UCSD-AML1 (cell line): ENCODE measurements at regions not wholly inside any gene's neighbourhood (a gene's known extent, or its start where the extent isn't known, plus 50 kb on each side); places are given as distances from the start of the nearest gene placed in this dataset.

Experiments used
- DNase-seq: peaks from one replicate; lab custom pipeline; 2025; ENCODE audit not compliant: unreplicated experiment; lab: John Stamatoyannopoulos, UW

GRCh38 chr15:45941367-45941766, 306.5 kb downstream of the SQOR start:
- DNase-seq: no peak

DNA sequence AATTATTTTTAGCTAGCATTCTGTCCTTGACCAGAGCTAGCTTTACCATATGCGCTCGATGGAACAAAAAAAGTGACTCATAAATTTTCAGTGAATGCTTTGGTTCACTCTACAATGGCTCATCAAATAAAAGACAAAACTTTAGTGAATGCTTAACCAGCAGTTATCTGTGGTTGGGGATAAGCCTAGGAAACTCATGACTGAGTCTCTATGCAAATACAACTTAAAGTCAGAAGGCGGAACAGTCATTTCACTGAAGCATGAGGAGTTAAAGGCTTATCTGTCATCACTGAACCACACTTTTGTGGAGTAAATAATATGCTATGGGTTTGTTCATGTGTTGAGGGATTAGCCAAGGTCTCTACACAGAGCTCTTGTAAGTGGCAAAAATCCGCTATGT, 308.4 kb downstream of the SQOR start:
- DNase-seq: no peak

- no peak for DNase-seq
These were observed 311.3 kb downstream of the SQOR start for GRCh38 chr15:45946111-45946510.

- DNase-seq: no peak
These were observed 313.4 kb downstream of the SQOR start for GRCh38 chr15:45948181-45948621.

DNA sequence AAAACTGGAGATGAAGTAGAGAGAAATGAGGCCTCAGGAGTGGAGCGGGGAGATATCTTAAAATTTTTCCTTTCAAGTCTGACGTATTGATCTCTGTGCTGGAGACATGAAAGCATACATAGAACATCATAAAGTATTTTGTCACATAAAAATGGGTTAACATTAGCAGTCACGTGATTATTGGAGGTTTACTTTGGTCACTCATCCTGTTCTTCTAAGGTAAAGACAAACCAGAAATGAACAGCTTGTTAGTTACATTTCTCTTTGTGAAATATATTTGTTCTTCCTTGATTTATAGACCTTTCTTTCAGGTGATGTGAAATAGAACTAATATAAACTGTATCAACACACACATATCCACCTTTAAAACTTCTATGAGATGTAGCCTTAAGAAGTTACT, 324.1 kb downstream of the SQOR start:
- DNase-seq: no peak

DNA sequence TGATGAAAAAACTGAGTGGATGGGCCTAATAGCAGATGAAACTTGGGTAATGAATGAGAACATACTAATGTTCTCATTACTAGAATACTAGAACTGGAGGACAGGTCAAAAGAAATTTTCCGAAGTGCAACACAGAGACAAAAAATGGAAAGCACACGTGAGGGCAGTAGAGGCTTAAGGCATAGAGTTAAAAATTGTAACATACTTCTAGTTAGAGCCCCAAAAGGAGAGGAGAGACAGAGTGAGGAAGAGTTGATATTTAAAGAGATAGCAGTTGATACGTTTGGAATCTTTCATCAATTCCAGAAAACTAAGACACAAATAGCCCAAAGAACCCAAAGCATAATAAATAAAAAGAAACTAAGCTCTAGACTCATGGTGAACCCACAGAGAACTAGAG, 327.9 kb downstream of the SQOR start:
- DNase-seq: no peak

DNA sequence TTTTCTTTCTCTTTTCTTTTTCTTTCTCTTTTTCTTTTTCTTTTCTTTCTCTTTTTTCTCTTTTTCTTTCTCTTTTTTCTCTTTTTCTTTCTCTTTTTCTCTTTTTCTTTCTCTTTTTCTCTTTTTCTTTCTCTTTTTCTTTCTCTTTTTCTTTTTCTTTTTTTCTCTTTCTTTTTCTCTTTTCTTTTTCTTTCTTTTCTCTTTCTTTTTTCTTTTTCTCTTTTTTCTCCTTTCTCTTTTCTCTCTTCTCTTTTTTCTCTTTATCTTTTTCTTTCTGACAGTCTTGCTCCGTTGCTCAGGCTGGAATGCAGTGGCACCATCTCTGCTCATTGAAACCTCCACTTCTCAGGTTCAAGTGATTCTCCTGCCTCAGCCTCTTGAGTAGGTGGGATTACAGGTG, 335.7 kb downstream of the SQOR start:
- DNase-seq: no peak

- no peak for DNase-seq
These were observed 345.5 kb downstream of the SQOR start for GRCh38 chr15:45980366-45980765.

DNA sequence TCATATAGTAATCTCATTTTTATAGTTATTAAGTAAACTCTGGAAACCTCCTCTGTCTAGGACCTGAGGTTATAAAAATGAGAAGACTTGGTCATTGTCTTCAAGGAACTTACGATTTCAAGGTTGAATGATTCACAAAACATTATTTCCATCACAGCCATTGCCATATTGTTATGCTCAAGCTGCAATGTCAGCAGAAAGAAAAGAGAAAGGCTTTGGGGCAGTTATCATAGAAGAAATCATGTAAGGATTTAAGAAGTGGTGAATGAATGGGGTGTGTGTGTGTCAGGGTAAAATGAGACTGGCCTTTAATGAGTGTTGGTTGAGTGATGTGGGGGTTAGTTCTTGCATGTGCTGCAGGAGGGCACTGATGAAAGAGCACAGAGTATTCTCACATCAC, 346.8 kb downstream of the SQOR start:
- DNase-seq: no peak

GRCh38 chr15:45991863-45992262, 357.0 kb downstream of the SQOR start:
- DNase-seq: no peak

DNA sequence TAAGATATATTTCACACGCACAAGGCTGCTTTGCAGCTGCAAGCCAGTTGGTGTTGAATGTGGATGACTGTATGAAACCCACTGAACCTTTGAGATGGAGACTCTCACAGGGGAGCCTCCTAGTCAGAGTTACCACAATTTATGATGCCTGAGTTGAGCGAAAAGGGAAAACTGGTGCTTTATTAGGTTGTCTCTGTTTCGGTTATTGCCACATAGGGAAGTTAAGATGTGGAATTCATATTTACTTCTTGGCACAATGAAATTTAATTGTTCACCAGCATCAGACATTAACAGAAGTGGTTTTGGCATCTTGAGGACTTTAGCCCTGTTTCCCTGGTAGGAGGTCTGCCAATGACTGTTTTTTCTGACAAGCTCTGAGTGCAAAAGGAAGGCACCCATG, 358.2 kb downstream of the SQOR start:
- DNase-seq: no peak

DNA sequence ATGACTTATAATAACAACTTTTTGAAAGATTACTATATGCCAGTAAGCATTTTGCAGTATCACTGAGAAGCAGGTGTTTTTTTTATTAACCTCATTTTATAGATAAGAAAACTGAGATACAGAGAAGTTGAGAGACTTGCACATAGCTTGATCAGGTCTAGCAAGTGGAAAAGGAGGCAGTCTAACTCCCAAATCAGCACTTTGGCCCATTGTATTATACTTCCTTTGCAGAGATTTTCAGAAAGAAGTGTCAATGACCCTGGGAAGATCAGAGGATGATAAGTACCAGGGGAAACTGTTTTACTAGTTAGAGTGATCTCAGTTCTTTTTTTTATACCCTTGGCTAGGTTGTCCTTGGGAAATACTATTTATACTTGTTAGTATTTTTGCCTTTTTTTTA, 358.7 kb downstream of the SQOR start:
- DNase-seq: no peak

DNA sequence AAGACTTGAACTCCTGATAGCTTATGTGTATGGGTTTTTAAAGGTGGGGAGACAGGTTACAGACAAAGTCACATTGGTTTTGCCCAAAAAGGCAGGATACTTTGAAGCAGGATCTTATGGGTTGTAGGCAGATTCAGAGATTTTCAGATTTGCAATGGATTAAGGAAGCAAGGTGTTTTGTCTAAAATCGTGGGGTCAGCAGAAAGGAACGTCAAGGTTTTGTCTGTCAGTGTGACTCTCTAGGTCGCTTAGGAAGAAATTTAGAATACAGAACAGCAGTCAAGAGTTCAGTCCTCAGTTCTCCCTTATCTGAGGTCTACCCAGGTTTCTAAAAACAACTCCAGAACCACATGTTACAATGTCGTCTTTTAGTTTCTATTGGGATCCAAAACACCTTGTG, 361.0 kb downstream of the SQOR start:
- no peak for DNase-seq

GRCh38 chr15:46014532-46014931, 379.7 kb downstream of the SQOR start:
- DNase-seq: no peak

DNA sequence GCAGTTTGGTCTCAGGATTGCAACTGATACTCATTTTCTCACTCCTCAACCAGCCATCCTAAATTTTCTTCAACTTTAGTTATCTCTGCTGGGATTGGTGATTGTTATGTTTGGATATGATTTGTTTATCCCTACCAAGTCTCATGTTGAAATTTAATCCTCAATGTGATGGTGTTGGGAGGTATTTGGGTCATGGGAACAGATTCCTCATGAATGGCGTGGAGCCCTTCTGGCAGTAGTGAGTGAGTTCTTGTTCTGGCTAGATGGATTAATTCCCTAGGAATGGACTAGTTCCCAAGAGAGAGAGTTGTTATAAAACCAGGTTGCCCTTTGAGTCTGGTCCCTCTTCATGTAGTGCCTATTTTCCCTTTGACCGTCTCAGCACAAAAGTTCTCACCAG, 399.9 kb downstream of the SQOR start:
- DNase-seq: no peak

DNA sequence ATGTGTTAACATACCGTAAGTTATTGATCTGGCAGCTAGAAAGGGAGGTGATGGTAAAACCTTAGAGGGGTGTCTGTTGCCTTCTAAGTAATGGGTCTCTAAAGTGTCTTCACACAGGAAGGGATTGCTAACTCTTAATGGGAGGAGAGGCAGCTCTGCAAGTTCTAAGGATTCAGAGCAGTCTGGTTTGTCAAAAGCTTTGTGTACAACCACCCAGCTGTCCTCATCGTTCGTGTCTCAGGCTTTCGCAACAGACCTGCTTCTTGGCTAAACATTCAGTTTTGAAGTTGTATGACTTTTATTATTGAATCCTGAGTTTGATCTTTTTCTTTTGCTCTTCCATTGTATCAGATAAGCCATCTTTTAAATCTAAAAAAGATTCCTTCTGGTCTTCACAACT, 404.9 kb downstream of the SQOR start:
- no peak for DNase-seq

GRCh38 chr15:46041905-46042304, 407.1 kb downstream of the SQOR start:
- DNase-seq: no peak

GRCh38 chr15:46059921-46060594, 425.2 kb downstream of the SQOR start:
- no peak for DNase-seq

- DNase-seq: no peak
These were observed 426.2 kb downstream of the SQOR start for GRCh38 chr15:46061002-46061401.

GRCh38 chr15:46077220-46077619, 442.4 kb downstream of the SQOR start:
- no peak for DNase-seq

- DNase-seq: no peak
These were observed 444.2 kb downstream of the SQOR start for GRCh38 chr15:46079046-46079445.

DNA sequence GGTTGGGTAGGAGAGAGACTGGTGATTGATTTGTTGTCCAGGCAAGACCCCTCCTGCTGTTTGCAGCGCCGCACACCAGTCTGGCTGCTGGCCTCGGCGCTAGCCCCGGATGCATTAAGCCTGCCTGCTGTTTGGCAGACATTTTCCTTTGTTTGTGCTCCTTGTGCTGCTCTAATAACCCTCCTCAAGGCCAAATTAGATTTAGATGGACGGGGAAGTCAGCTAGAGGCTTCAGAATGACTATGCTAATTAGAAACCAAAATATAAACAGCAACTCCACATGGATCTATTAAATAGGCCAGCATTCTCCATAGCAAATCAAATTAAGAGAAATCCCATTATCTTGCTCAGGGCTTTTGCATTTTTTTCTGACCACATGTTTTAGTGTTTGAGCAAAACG, 445.2 kb downstream of the SQOR start:
- DNase-seq: no peak
